ENCODE measurements at regions not wholly inside any gene's neighbourhood (a gene's known extent, or its start where the extent isn't known, plus 50 kb on each side); places are given as distances from the start of the nearest gene placed in this dataset.

- no peak for TF ChIP-seq CTCF (IDR thresholded peaks at IDR 0.05)
- no peak for TF ChIP-seq POLR2A (IDR thresholded peaks at IDR 0.05)
Observed at GRCh38 chr14:34171431-34172172, 220.7 kb upstream of the EGLN3 start.

Measured in right lobe of liver (tissue), 4 donors.